DND-41 (cell line): ENCODE measurements at regions not wholly inside any gene's neighbourhood (a gene's known extent, or its start where the extent isn't known, plus 50 kb on each side); places are given as distances from the start of the nearest gene placed in this dataset.

Experiments
- EZH2 ChIP-seq: IDR thresholded peaks from 3 replicates; pipeline ENCODE4 v1.6.1; 2012; ENCODE audit warnings: borderline replicate concordance, low read depth, mild to moderate bottlenecking, moderate library complexity, low read length, inconsistent platforms; ENCODE audit not compliant: severe bottlenecking
- TF ChIP-seq, protein P1 (sequence below): IDR thresholded peaks from 2 replicates; pipeline ENCODE4 v1.5.1; 2012; ENCODE audit warnings: borderline replicate concordance, low read length, moderate library complexity, mild to moderate bottlenecking; ENCODE audit not compliant: poor library complexity, severe bottlenecking; ENCODE audit errors: extremely low read depth

GRCh38 chr13:40399756-40400155 lies 266.7 kb downstream of the FOXO1 start:
- TF ChIP-seq, protein P1, sequence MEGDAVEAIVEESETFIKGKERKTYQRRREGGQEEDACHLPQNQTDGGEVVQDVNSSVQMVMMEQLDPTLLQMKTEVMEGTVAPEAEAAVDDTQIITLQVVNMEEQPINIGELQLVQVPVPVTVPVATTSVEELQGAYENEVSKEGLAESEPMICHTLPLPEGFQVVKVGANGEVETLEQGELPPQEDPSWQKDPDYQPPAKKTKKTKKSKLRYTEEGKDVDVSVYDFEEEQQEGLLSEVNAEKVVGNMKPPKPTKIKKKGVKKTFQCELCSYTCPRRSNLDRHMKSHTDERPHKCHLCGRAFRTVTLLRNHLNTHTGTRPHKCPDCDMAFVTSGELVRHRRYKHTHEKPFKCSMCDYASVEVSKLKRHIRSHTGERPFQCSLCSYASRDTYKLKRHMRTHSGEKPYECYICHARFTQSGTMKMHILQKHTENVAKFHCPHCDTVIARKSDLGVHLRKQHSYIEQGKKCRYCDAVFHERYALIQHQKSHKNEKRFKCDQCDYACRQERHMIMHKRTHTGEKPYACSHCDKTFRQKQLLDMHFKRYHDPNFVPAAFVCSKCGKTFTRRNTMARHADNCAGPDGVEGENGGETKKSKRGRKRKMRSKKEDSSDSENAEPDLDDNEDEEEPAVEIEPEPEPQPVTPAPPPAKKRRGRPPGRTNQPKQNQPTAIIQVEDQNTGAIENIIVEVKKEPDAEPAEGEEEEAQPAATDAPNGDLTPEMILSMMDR: no peak
- TF ChIP-seq EZH2: no peak
